B cell (primary cell): ENCODE measurements at regions not wholly inside any gene's neighbourhood (a gene's known extent, or its start where the extent isn't known, plus 50 kb on each side); places are given as distances from the start of the nearest gene placed in this dataset.

Experiments
- ATAC-seq: fragments of 200-7000 bp; cut with Tn5 transposase; one replicate; pipeline ENCODE4 v1.10.0; 2021; ENCODE audit warnings: low read depth, mild to moderate bottlenecking, moderate number of reproducible peaks, moderate library complexity
- CTCF ChIA-PET: fragments of 350-600 bp; sonication (Branson Sonifier 250); formaldehyde crosslinking; loops from one replicate; lab custom pipeline; 2021; ENCODE audit warnings: antibody characterized with exemption, inconsistent platforms; lab: Charles Lee
- POLR2A ChIA-PET: fragments of 350-600 bp; sonication (Branson Sonifier 250); formaldehyde crosslinking; loops from one replicate; lab custom pipeline; 2021; ENCODE audit warnings: antibody characterized with exemption; lab: Charles Lee
- DNase-seq: peaks from one replicate; pipeline ENCODE4 v3.0.0; 2013
- H2AFZ ChIP-seq: 2 replicates; pipeline ENCODE4 v1.6.1; 2012; ENCODE audit warnings: mild to moderate bottlenecking, low read depth, low read length; ENCODE audit not compliant: insufficient read depth, poor library complexity, severe bottlenecking
- H3K27ac ChIP-seq, 2 donors: 1 replicate in 1 of 2; 2 replicates in 1 of 2; pipeline ENCODE4 v1.5.1; 2012 to 2013; ENCODE audit warnings: low read length in 2 of 2, mild to moderate bottlenecking in 2 of 2, moderate library complexity in 1 of 2
- H3K27me3 ChIP-seq, 4 experiments: fragments of 200-600 bp in 1 of 4; sonication (generic) in 1 of 4; replicated peaks in 1 of 4; 1 replicate in 2 of 4; 2 replicates in 2 of 4; pipeline versions ENCODE4 v1.6.1 to v1.7.0; 2013 to 2016; ENCODE audit warnings: low read length in 3 of 4, mild to moderate bottlenecking in 2 of 4, mixed read lengths in 1 of 4, moderate library complexity in 1 of 4; ENCODE audit not compliant: insufficient read depth in 4 of 4, control insufficient read depth in 3 of 4; ENCODE audit errors: control extremely low read depth in 1 of 4
- H3K36me3 ChIP-seq, 2 experiments: replicated peaks in 1 of 2; 1 replicate in 1 of 2; 2 replicates in 1 of 2; pipeline versions ENCODE4 v1.6.1 to v1.7.1; 2013; ENCODE audit warnings: low read length in 1 of 2; ENCODE audit not compliant: insufficient read depth in 2 of 2, control insufficient read depth in 1 of 2; ENCODE audit errors: control extremely low read depth in 1 of 2, extremely low read depth in 1 of 2
- H3K4me1 ChIP-seq, 2 donors: fragments of 200-600 bp in 1 of 2; sonication (generic) in 1 of 2; 1 replicate in 1 of 2; 2 replicates in 1 of 2; pipeline versions ENCODE4 v1.5.1 to v1.6.1; 2013 to 2017; ENCODE audit warnings: low read length in 2 of 2; ENCODE audit not compliant: control insufficient read depth in 2 of 2, insufficient read depth in 2 of 2
- H3K4me2 ChIP-seq: replicated peaks from 2 replicates; pipeline ENCODE3; 2012; ENCODE audit warnings: mild to moderate bottlenecking, low read depth, low read length; ENCODE audit not compliant: poor library complexity, severe bottlenecking
- H3K4me3 ChIP-seq, 5 experiments: fragments of 200-600 bp in 1 of 5; sonication (generic) in 1 of 5; 1 replicate in 3 of 5; 2 replicates in 2 of 5; pipeline versions ENCODE4 v1.5.1 to v1.7.0; 2011 to 2016; ENCODE audit warnings: low read length in 4 of 5, mild to moderate bottlenecking in 4 of 5, low read depth in 2 of 5, control low read depth in 1 of 5, moderate library complexity in 1 of 5; ENCODE audit not compliant: insufficient read depth in 1 of 5; ENCODE audit errors: control extremely low read depth in 1 of 5, extremely low read depth in 1 of 5
- H3K79me2 ChIP-seq: fragments of 200-600 bp; sonication (generic); one replicate; pipeline ENCODE4 v1.6.0; 2016; ENCODE audit warnings: low read length; ENCODE audit not compliant: control insufficient read depth, insufficient read depth
- H3K9ac ChIP-seq: fragments of 200-600 bp; sonication (generic); 2 replicates; pipeline ENCODE4 v1.6.1; 2017; ENCODE audit warnings: mild to moderate bottlenecking, low read length, moderate library complexity
- H3K9me3 ChIP-seq, 3 donors: one replicate each; pipeline versions ENCODE4 v1.6.1 to v1.7.1; 2013; ENCODE audit warnings: low read length in 2 of 3; ENCODE audit not compliant: control insufficient read depth in 2 of 3, insufficient read depth in 1 of 3; ENCODE audit errors: control extremely low read depth in 1 of 3
- H4K20me1 ChIP-seq: 2 replicates; pipeline ENCODE4 v1.6.0; 2012; ENCODE audit warnings: mild to moderate bottlenecking, low read length; ENCODE audit not compliant: insufficient read depth, control insufficient read depth, poor library complexity, severe bottlenecking
- H3K27ac Mint-ChIP-seq: one replicate; pipeline ENCODE4 v1.8.0; 2021; ENCODE audit warnings: mixed read lengths
- H3K27me3 Mint-ChIP-seq: one replicate; pipeline ENCODE4 v1.8.0; 2021; ENCODE audit warnings: mixed read lengths
- H3K4me1 Mint-ChIP-seq: one replicate; pipeline ENCODE4 v1.8.0; 2021; ENCODE audit warnings: mixed read lengths
- H3K4me3 Mint-ChIP-seq: one replicate; pipeline ENCODE4 v1.8.0; 2021; ENCODE audit warnings: mixed read lengths
- H3K9me3 Mint-ChIP-seq: one replicate; pipeline ENCODE4 v1.8.0; 2022; ENCODE audit warnings: mixed read lengths; ENCODE audit not compliant: insufficient read depth
- EZH2 ChIP-seq: IDR thresholded peaks from 2 replicates; pipeline ENCODE4 v1.6.1; 2012; ENCODE audit warnings: borderline replicate concordance, low read depth, mild to moderate bottlenecking, moderate library complexity, low read length; ENCODE audit not compliant: insufficient read depth, poor library complexity, severe bottlenecking
- WGBS: methylation state at CpG from one replicate; pipeline ENCODE4 v1.1.5; 2013; ENCODE audit warnings: missing lambda C conversion rate; ENCODE audit not compliant: insufficient coverage; 5-methylcytosine and 5-hydroxymethylcytosine counted together
- intact Hi-C: fragments of 100-400 bp; cut with micrococcal nuclease; formaldehyde crosslinking; loops from one replicate; pipeline ENCODE4 v1.10.0; 2022
- TF ChIP-seq, protein P1 (sequence below): fragments of 200-600 bp; IDR thresholded peaks from one replicate; pipeline ENCODE4 v1.8.0; 2022; ENCODE audit warnings: antibody characterized with exemption, mild to moderate bottlenecking

DNA sequence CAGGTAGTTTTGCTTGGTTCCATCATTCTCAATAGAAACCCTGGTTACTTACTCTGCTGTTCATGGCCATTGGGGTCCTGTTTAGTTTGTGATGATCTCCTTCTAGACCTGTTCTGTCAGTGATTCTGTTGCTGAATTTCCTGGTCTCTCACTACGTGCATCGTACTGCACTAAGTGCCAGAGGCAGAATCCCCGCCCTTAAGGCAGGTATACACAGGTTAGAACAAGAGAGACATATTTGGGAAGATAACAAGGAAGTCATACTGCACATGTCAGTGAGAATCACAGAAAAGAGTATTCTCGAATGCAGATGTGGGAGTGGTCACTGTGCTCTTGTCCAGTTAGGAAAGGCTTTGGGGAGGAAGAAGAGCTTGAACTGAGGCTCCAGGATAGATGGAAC is 148.1 kb upstream of the MYLIP start:
- ChIA-PET CTCF (no interaction called here), POLR2A (no interaction called here)
- Mint-ChIP-seq H3K27me3 (peaks cover 3% of the 10 kb centered on the region), H3K9me3 (no peaks in the 10 kb centered on the region), H3K4me3 (no peak overlapping the region), H3K4me1 (no peaks in the 10 kb centered on the region), H3K27ac (no peak overlapping the region)
- H2AFZ ChIP-seq = no peak overlapping the region
- WGBS = 96% methylated on average over 4 of the region's 4 CpGs
- no peak overlapping the region for H3K9ac ChIP-seq
- no peaks in the 10 kb centered on the region for H3K4me1 ChIP-seq
- no peaks in the 10 kb centered on the region for H4K20me1 ChIP-seq
- TF ChIP-seq EZH2 = no peak
- TF ChIP-seq, protein P1, sequence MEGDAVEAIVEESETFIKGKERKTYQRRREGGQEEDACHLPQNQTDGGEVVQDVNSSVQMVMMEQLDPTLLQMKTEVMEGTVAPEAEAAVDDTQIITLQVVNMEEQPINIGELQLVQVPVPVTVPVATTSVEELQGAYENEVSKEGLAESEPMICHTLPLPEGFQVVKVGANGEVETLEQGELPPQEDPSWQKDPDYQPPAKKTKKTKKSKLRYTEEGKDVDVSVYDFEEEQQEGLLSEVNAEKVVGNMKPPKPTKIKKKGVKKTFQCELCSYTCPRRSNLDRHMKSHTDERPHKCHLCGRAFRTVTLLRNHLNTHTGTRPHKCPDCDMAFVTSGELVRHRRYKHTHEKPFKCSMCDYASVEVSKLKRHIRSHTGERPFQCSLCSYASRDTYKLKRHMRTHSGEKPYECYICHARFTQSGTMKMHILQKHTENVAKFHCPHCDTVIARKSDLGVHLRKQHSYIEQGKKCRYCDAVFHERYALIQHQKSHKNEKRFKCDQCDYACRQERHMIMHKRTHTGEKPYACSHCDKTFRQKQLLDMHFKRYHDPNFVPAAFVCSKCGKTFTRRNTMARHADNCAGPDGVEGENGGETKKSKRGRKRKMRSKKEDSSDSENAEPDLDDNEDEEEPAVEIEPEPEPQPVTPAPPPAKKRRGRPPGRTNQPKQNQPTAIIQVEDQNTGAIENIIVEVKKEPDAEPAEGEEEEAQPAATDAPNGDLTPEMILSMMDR = no peak
- H3K27me3 ChIP-seq = peaks cover 0 to 5% (median 0%) of the 10 kb centered on the region in 4 experiments
- H3K27ac ChIP-seq = no peak overlapping the region
- no peak overlapping the region for H3K4me2 ChIP-seq
- H3K36me3 ChIP-seq = no peaks in the 10 kb centered on the region
- no peaks in the 10 kb centered on the region for H3K9me3 ChIP-seq
- no peak for DNase-seq
- no peak for ATAC-seq
- H3K79me2 ChIP-seq = no peaks in the 10 kb centered on the region
- no peak overlapping the region for H3K4me3 ChIP-seq
- intact Hi-C loops = no loop called here

DNA sequence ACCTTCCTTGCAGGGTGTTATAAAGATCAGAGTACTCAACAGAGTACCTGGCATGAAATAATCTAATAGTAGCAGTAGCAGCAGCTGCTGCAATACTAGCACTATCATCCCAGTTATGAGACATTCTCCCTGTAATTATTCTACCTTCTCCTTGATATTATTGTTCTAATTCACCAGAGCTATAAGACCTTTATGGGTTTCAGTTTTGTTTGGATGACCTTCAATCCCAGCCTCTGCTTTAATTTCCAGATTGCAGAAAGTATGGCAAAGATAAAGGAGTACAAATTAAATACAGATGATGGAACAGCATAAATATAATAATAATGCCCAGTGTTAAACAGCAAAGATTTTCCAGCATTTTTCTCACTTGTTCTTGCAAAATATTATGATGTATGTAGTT is 150.5 kb upstream of the MYLIP start:
- H3K4me2 ChIP-seq = no peak overlapping the region
- H2AFZ ChIP-seq = no peak overlapping the region
- ChIA-PET CTCF (no interaction called here), POLR2A (no interaction called here)
- H3K9me3 Mint-ChIP-seq = peaks cover 4% of the 10 kb centered on the region
- H3K36me3 ChIP-seq = no peaks in the 10 kb centered on the region
- H3K27ac ChIP-seq = no peak overlapping the region
- H3K4me1 Mint-ChIP-seq = no peaks in the 10 kb centered on the region
- H3K79me2 ChIP-seq = no peaks in the 10 kb centered on the region
- ATAC-seq = no peak
- H3K9ac ChIP-seq = no peak overlapping the region
- no peak overlapping the region for H3K4me3 ChIP-seq
- intact Hi-C loops = no loop called here
- peaks cover 2 to 5% (median 4%) of the 10 kb centered on the region in 3 donors for H3K9me3 ChIP-seq
- peaks cover 0 to 5% (median 0%) of the 10 kb centered on the region in 4 experiments for H3K27me3 ChIP-seq
- no peaks in the 10 kb centered on the region for H3K4me1 ChIP-seq
- no peak overlapping the region for H3K27ac Mint-ChIP-seq
- H4K20me1 ChIP-seq = no peaks in the 10 kb centered on the region
- H3K4me3 Mint-ChIP-seq = no peak overlapping the region
- no peak for DNase-seq
- no peak for TF ChIP-seq EZH2
- TF ChIP-seq, protein P1 = no peak
- peaks cover 3% of the 10 kb centered on the region for H3K27me3 Mint-ChIP-seq
